GM12878 (cell line): ENCODE measurements at regions not wholly inside any gene's neighbourhood (a gene's known extent, or its start where the extent isn't known, plus 50 kb on each side); places are given as distances from the start of the nearest gene placed in this dataset.

Experiments
- ATAC-seq: fragments of 200-7000 bp; cut with Tn5 transposase; 3 replicates; pipeline ENCODE4 v1.9.1; 2020; ENCODE audit warnings: mild to moderate bottlenecking, moderate library complexity
- BruUV-seq: library from RNA; stranded (reverse); fragments of 400-500 nt; replicated peaks from 2 replicates; lab custom pipeline; 2021; lab: Mats Ljungman, UMichigan
- CTCF ChIA-PET: fragments of 300-600 bp; sonication (Branson Sonifier 250); formaldehyde crosslinking; extraction: SDS; loops from one replicate; lab custom pipeline; 2021; ENCODE audit warnings: inconsistent platforms; lab: Yijun Ruan, JAX
- POLR2A ChIA-PET: fragments of 350-600 bp; formaldehyde crosslinking; extraction: SDS; loops from one replicate; lab custom pipeline; 2021; ENCODE audit warnings: inconsistent platforms; lab: Charles Lee
- RAD21 ChIA-PET: fragments of 300-600 bp; sonication (Branson Sonifier 250); formaldehyde crosslinking; loops from one replicate; lab custom pipeline; 2023; ENCODE audit warnings: antibody characterized with exemption; ENCODE audit not compliant: unreplicated experiment; lab: Charles Lee
- SMC1A ChIA-PET: fragments of 300-600 bp; sonication (Branson Sonifier 250); formaldehyde crosslinking; loops from one replicate; lab custom pipeline; 2023; ENCODE audit not compliant: unreplicated experiment, uncharacterized antibody; lab: Charles Lee
- DNase-seq: peaks from one replicate; pipeline ENCODE4 v3.0.0-alpha.2; 2011; ENCODE audit warnings: low read depth, low spot score
- FAIRE-seq: peaks from 3 replicates; lab custom pipeline; 2011; peaks lifted over from hg19 to GRCh38; lab: Jason Lieb, UNC
- H2AFZ ChIP-seq: 2 replicates; pipeline ENCODE4 v1.6.0; 2011; ENCODE audit warnings: low read depth, low read length, control low read depth; ENCODE audit not compliant: control insufficient read depth
- H3K27ac ChIP-seq: 2 replicates; pipeline ENCODE4 v1.5.1; 2011; ENCODE audit warnings: control low read depth; ENCODE audit not compliant: control insufficient read depth, insufficient read depth
- H3K27me3 ChIP-seq, 2 experiments: replicated peaks in 1 of 2; 2 replicates each; pipeline versions ENCODE4 v1.6.0 to v1.6.1; 2011; ENCODE audit warnings: low read length in 1 of 2; ENCODE audit not compliant: control insufficient read depth in 2 of 2, insufficient read depth in 2 of 2
- H3K36me3 ChIP-seq, 2 experiments: 2 replicates each; pipeline ENCODE4 v1.5.1; 2011; ENCODE audit warnings: low read length in 1 of 2; ENCODE audit not compliant: control insufficient read depth in 2 of 2, insufficient read depth in 2 of 2
- H3K4me1 ChIP-seq: 2 replicates; pipeline ENCODE4 v1.6.1; 2011; ENCODE audit warnings: mild to moderate bottlenecking, low read length, moderate library complexity, mixed read lengths; ENCODE audit not compliant: control insufficient read depth, insufficient read depth
- H3K4me2 ChIP-seq: 2 replicates; pipeline ENCODE4 v1.6.0; 2011; ENCODE audit warnings: control low read depth; ENCODE audit not compliant: control insufficient read depth, insufficient read depth
- H3K4me3 ChIP-seq: fragments of 200-600 bp; sonication (generic); 2 replicates; pipeline ENCODE4 v1.5.1; 2016
- H3K79me2 ChIP-seq: 2 replicates; pipeline ENCODE4 v1.6.0; 2011; ENCODE audit warnings: low read length; ENCODE audit not compliant: control insufficient read depth, insufficient read depth
- H3K9ac ChIP-seq: 2 replicates; pipeline ENCODE4 v1.8.0; 2011; ENCODE audit warnings: low read length, control low read depth, mixed read lengths; ENCODE audit not compliant: control insufficient read depth, insufficient read depth
- H3K9me3 ChIP-seq: replicated peaks from 3 replicates; pipeline ENCODE4 v1.5.1; 2011; ENCODE audit warnings: mild to moderate bottlenecking, low read length; ENCODE audit not compliant: control insufficient read depth, insufficient read depth
- H4K20me1 ChIP-seq: 2 replicates; pipeline ENCODE4 v1.6.0; 2011; ENCODE audit not compliant: control insufficient read depth, insufficient read depth
- ATF2 ChIP-seq: IDR thresholded peaks from 2 replicates; pipeline ENCODE4 v1.6.1; 2012; ENCODE audit warnings: low read length, inconsistent platforms
- ESRRA ChIP-seq: IDR thresholded peaks from 2 replicates; pipeline ENCODE4 v1.6.1; 2012; ENCODE audit warnings: mild to moderate bottlenecking, low read length, improper control_type of control experiment
- HDGF ChIP-seq: fragments of 450-650 bp; IDR thresholded peaks from 2 replicates; pipeline ENCODE4 v1.6.1; 2016; ENCODE audit warnings: antibody characterized with exemption
- IKZF1 ChIP-seq: fragments of 450-650 bp; conservative IDR thresholded peaks from 2 replicates; pipeline ENCODE4 v1.6.1; 2017; ENCODE audit warnings: antibody characterized with exemption, mild to moderate bottlenecking
- IKZF2 ChIP-seq, 2 experiments: fragments of 450-650 bp; IDR thresholded peaks; 2 replicates each; pipeline ENCODE4 v1.6.1; 2017; ENCODE audit warnings: mild to moderate bottlenecking in 2 of 2, moderate library complexity in 2 of 2
- NR2F1 ChIP-seq: fragments of 450-650 bp; conservative IDR thresholded peaks from 2 replicates; pipeline ENCODE4 v1.6.1; 2017; ENCODE audit warnings: mild to moderate bottlenecking
- PML ChIP-seq: IDR thresholded peaks from 2 replicates; pipeline ENCODE4 v1.6.1; 2012; ENCODE audit warnings: low read length, inconsistent platforms
- RB1 ChIP-seq: fragments of 450-650 bp; formaldehyde crosslinking; IDR thresholded peaks from 2 replicates; pipeline ENCODE4 v1.6.1; 2017; ENCODE audit warnings: mild to moderate bottlenecking, borderline replicate concordance
- ZZZ3 ChIP-seq: IDR thresholded peaks from 2 replicates; pipeline ENCODE4 v1.6.1; 2011; ENCODE audit warnings: low read depth; ENCODE audit not compliant: control insufficient read depth, insufficient read length
- WGBS: methylation state at CpG from one replicate; pipeline ENCODE4 v1.1.6; 2016; ENCODE audit warnings: low lambda C conversion rate; ENCODE audit not compliant: insufficient replicate concordance, insufficient coverage; ENCODE audit errors: missing lambda C conversion rate; 5-methylcytosine and 5-hydroxymethylcytosine counted together
- in situ Hi-C: fragments of 300-500 bp; cut with MboI; formaldehyde crosslinking; loops from 9 replicates; pipeline ENCODE4 v1.14.3; 2018; ENCODE audit warnings: mixed read lengths
- intact Hi-C: fragments of 100-400 bp; cut with micrococcal nuclease; formaldehyde crosslinking; loops from one replicate; pipeline ENCODE4 v1.14.2; 2022; ENCODE audit not compliant: unreplicated experiment
- TF ChIP-seq, protein P1 (sequence below): fragments of 450-650 bp; IDR thresholded peaks from 2 replicates; pipeline ENCODE4 v1.6.1; 2016; ENCODE audit warnings: mild to moderate bottlenecking, moderate library complexity, borderline replicate concordance

GRCh38 chrX:94053575-94053974 lies 379.6 kb downstream of the FAM133A start:
- no peaks in the 10 kb centered on the region for H4K20me1 ChIP-seq
- RAD21 ChIA-PET = no interaction called here
- BruUV-seq = no TSS peak
- ATAC-seq = no peak
- SMC1A ChIA-PET = no interaction called here
- H3K36me3 ChIP-seq = no peaks in the 10 kb centered on the region
- DNase-seq = no peak
- intact Hi-C loops = no loop called here
- WGBS = 50% methylated on average over 2 of the region's 2 CpGs
- H3K27me3 ChIP-seq = no peaks in the 10 kb centered on the region
- POLR2A ChIA-PET = no interaction called here
- no peak overlapping the region for H2AFZ ChIP-seq
- in situ Hi-C loops = no loop called here
- CTCF ChIA-PET = no interaction called here
- no peaks in the 10 kb centered on the region for H3K4me1 ChIP-seq
- TF ChIP-seq, protein P1, sequence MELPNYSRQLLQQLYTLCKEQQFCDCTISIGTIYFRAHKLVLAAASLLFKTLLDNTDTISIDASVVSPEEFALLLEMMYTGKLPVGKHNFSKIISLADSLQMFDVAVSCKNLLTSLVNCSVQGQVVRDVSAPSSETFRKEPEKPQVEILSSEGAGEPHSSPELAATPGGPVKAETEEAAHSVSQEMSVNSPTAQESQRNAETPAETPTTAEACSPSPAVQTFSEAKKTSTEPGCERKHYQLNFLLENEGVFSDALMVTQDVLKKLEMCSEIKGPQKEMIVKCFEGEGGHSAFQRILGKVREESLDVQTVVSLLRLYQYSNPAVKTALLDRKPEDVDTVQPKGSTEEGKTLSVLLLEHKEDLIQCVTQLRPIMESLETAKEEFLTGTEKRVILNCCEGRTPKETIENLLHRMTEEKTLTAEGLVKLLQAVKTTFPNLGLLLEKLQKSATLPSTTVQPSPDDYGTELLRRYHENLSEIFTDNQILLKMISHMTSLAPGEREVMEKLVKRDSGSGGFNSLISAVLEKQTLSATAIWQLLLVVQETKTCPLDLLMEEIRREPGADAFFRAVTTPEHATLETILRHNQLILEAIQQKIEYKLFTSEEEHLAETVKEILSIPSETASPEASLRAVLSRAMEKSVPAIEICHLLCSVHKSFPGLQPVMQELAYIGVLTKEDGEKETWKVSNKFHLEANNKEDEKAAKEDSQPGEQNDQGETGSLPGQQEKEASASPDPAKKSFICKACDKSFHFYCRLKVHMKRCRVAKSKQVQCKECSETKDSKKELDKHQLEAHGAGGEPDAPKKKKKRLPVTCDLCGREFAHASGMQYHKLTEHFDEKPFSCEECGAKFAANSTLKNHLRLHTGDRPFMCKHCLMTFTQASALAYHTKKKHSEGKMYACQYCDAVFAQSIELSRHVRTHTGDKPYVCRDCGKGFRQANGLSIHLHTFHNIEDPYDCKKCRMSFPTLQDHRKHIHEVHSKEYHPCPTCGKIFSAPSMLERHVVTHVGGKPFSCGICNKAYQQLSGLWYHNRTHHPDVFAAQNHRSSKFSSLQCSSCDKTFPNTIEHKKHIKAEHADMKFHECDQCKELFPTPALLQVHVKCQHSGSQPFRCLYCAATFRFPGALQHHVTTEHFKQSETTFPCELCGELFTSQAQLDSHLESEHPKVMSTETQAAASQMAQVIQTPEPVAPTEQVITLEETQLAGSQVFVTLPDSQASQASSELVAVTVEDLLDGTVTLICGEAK = no peak
- TF ChIP-seq RB1 (no peak), ESRRA (no peak), PML (no peak), NR2F1 (no peak), HDGF (no peak), IKZF2 (IDR thresholded peaks at IDR 0.05) (no peak), IKZF1 (no peak), ZZZ3 (no peak), ATF2 (no peak)
- H3K27ac ChIP-seq = no peak overlapping the region
- no peak overlapping the region for H3K4me3 ChIP-seq
- no peak for FAIRE-seq
- no peak overlapping the region for H3K9ac ChIP-seq
- no peaks in the 10 kb centered on the region for H3K9me3 ChIP-seq
- no peaks in the 10 kb centered on the region for H3K79me2 ChIP-seq
- no peak overlapping the region for H3K4me2 ChIP-seq
